Peyer's patch (tissue), 4 donors: ENCODE measurements at regions not wholly inside any gene's neighbourhood (a gene's known extent, or its start where the extent isn't known, plus 50 kb on each side); places are given as distances from the start of the nearest gene placed in this dataset.

ENCODE experiments used
- CTCF ChIP-seq, 6 experiments: fragments of 450-650 bp in 4 of 6; fragments of 200-600 bp in 2 of 6; sonication (generic) in 1 of 6; IDR thresholded peaks; one replicate each; pipeline ENCODE4 v1.5.1; 2017 to 2019; ENCODE audit warnings: antibody characterized with exemption in 6 of 6, mild to moderate bottlenecking in 3 of 6, moderate library complexity in 1 of 6
- POLR2A ChIP-seq, 2 donors: fragments of 450-650 bp; IDR thresholded peaks; one replicate each; pipeline ENCODE4 v1.5.1; 2017; ENCODE audit warnings: antibody characterized with exemption in 2 of 2, mild to moderate bottlenecking in 2 of 2, moderate library complexity in 2 of 2

GRCh38 chr6:37569317-37569716, 69.6 kb upstream of the CCDC167 start:
- no peak for TF ChIP-seq POLR2A (IDR thresholded peaks at IDR 0.05)
- TF ChIP-seq CTCF (IDR thresholded peaks at IDR 0.05), result no peak
